A673 (cell line): ENCODE measurements at regions not wholly inside any gene's neighbourhood (a gene's known extent, or its start where the extent isn't known, plus 50 kb on each side); places are given as distances from the start of the nearest gene placed in this dataset.

Experiments
- BruUV-seq: library from RNA; stranded (reverse); fragments of 400-500 nt; replicated peaks from 2 replicates; lab custom pipeline; 2021; lab: Mats Ljungman, UMichigan
- CTCF ChIA-PET: fragments of 300-600 bp; sonication (Branson Sonifier 250); formaldehyde crosslinking; loops from one replicate; lab custom pipeline; 2022; ENCODE audit warnings: antibody characterized with exemption; lab: Charles Lee
- POLR2A ChIA-PET: fragments of 300-600 bp; sonication (Branson Sonifier 250); formaldehyde crosslinking; loops from one replicate; lab custom pipeline; 2022; ENCODE audit warnings: antibody characterized with exemption; ENCODE audit not compliant: low non-redundant PET; lab: Charles Lee
- DNase-seq: peaks from one replicate; pipeline ENCODE4 v3.0.0-alpha.2; 2015; ENCODE audit warnings: low spot score
- H3K27ac ChIP-seq: fragments of 200-600 bp; sonication (generic); 2 replicates; pipeline ENCODE4 v1.5.1; 2016; ENCODE audit warnings: mixed run types, low read depth, mild to moderate bottlenecking, mixed read lengths, antibody characterized with exemption, low read length; ENCODE audit not compliant: poor library complexity, severe bottlenecking
- H3K27me3 ChIP-seq: fragments of 200-600 bp; sonication (generic); replicated peaks from 2 replicates; pipeline ENCODE4 v1.6.1; 2017; ENCODE audit warnings: mixed run types, low read depth, mild to moderate bottlenecking, mixed read lengths, antibody characterized with exemption, low read length; ENCODE audit not compliant: insufficient read depth, poor library complexity
- H3K36me3 ChIP-seq: fragments of 200-600 bp; sonication (generic); 2 replicates; pipeline ENCODE4 v1.6.1; 2016; ENCODE audit warnings: mixed run types, mild to moderate bottlenecking, mixed read lengths, antibody characterized with exemption, low read length; ENCODE audit not compliant: insufficient read depth, poor library complexity, severe bottlenecking
- H3K4me1 ChIP-seq: fragments of 200-600 bp; sonication (generic); 2 replicates; pipeline ENCODE4 v1.6.1; 2017; ENCODE audit warnings: mixed run types, mild to moderate bottlenecking, mixed read lengths, antibody characterized with exemption, low read length; ENCODE audit not compliant: insufficient read depth, poor library complexity, severe bottlenecking
- H3K4me3 ChIP-seq: fragments of 200-600 bp; sonication (generic); 2 replicates; pipeline ENCODE4 v1.5.1; 2016; ENCODE audit warnings: low read depth, mixed run types, mild to moderate bottlenecking, mixed read lengths, low read length; ENCODE audit not compliant: poor library complexity, severe bottlenecking
- H3K9me3 ChIP-seq: fragments of 200-600 bp; sonication (generic); 2 replicates; pipeline ENCODE4 v1.6.1; 2016; ENCODE audit warnings: mixed run types, low read depth, mild to moderate bottlenecking, mixed read lengths, antibody characterized with exemption, low read length; ENCODE audit not compliant: poor library complexity, severe bottlenecking
- EZH2 ChIP-seq: fragments of 200-600 bp; sonication (generic); IDR thresholded peaks from 2 replicates; pipeline ENCODE4 v1.6.1; 2017; ENCODE audit warnings: borderline replicate concordance, low read depth, mild to moderate bottlenecking, mixed read lengths, antibody characterized with exemption, low read length; ENCODE audit not compliant: poor library complexity, severe bottlenecking
- intact Hi-C: fragments of 100-400 bp; cut with micrococcal nuclease; formaldehyde crosslinking; loops from one replicate; pipeline ENCODE4 v1.10.0; 2022; ENCODE audit not compliant: unreplicated experiment
- TF ChIP-seq, protein P1 (sequence below): fragments of 300-800, 200-600 bp; sonication (generic); conservative IDR thresholded peaks from 2 replicates; pipeline ENCODE4 v1.5.1; 2017; ENCODE audit warnings: low read depth, mild to moderate bottlenecking, antibody characterized with exemption, low read length, moderate library complexity, mixed read lengths

DNA sequence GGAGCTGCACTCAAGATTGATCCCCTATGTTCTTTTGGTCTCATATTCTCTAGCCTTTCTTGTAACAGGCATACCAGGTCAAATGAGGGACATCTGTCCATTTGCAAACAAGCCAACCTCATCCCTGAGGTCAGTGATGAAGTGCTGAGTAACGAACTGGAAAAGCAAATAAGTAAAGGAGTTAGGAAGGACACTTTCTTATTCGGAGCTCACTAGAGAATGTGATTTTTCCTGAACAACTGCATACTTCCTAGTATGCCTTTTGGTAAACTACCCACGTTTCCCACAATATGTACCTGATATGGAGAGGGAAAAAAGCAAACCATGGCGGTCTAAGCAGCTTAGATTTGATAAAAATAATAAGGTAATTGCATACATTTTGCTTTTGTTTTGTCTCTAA lies 91.0 kb upstream of the MYCBP2 start:
- H3K27me3 ChIP-seq: no peaks in the 10 kb centered on the region
- no peak for DNase-seq
- BruUV-seq: no TSS peak
- TF ChIP-seq, protein P1, sequence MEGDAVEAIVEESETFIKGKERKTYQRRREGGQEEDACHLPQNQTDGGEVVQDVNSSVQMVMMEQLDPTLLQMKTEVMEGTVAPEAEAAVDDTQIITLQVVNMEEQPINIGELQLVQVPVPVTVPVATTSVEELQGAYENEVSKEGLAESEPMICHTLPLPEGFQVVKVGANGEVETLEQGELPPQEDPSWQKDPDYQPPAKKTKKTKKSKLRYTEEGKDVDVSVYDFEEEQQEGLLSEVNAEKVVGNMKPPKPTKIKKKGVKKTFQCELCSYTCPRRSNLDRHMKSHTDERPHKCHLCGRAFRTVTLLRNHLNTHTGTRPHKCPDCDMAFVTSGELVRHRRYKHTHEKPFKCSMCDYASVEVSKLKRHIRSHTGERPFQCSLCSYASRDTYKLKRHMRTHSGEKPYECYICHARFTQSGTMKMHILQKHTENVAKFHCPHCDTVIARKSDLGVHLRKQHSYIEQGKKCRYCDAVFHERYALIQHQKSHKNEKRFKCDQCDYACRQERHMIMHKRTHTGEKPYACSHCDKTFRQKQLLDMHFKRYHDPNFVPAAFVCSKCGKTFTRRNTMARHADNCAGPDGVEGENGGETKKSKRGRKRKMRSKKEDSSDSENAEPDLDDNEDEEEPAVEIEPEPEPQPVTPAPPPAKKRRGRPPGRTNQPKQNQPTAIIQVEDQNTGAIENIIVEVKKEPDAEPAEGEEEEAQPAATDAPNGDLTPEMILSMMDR: no peak
- TF ChIP-seq EZH2: no peak
- no peak overlapping the region for H3K27ac ChIP-seq
- intact Hi-C loops: no loop called here
- ChIA-PET POLR2A (no interaction called here), CTCF (no interaction called here)
- H3K4me1 ChIP-seq: no peaks in the 10 kb centered on the region
- H3K9me3 ChIP-seq: no peaks in the 10 kb centered on the region
- H3K36me3 ChIP-seq: no peaks in the 10 kb centered on the region
- no peak overlapping the region for H3K4me3 ChIP-seq

DNA sequence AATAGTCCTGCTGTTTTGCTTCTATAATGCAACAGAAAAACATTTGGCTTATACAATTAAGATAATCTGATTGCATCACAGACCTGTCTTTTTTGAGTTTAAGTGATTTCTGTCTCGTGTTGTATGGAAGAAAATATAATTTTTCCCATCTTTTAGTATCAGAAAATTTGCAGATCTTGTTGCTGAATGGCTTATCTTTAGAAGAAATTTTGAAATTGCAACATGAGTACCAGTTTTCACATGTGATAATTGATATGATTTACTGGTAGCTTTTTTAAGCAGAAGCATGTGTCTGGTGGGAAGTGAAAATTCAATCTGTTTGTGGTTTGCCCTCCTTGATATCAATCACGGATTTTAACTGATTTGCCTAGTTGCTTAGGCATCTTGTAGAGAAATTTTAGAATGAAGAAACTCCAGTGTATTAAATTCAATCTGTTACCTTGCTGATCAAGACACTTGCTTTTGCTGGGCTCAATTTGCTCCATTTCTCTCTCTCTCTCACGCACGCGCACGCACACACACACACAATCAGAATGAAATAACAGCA lies 89.8 kb upstream of the MYCBP2 start:
- no peak for TF ChIP-seq EZH2
- TF ChIP-seq, protein P1: no peak
- BruUV-seq: no TSS peak
- Histone ChIP-seq H3K9me3 (no peaks in the 10 kb centered on the region), H3K4me1 (no peaks in the 10 kb centered on the region), H3K27ac (no peak overlapping the region), H3K36me3 (no peaks in the 10 kb centered on the region), H3K4me3 (no peak overlapping the region), H3K27me3 (no peaks in the 10 kb centered on the region)
- DNase-seq: no peak
- ChIA-PET CTCF (no interaction called here), POLR2A (no interaction called here)
- intact Hi-C loops: no loop called here

DNA sequence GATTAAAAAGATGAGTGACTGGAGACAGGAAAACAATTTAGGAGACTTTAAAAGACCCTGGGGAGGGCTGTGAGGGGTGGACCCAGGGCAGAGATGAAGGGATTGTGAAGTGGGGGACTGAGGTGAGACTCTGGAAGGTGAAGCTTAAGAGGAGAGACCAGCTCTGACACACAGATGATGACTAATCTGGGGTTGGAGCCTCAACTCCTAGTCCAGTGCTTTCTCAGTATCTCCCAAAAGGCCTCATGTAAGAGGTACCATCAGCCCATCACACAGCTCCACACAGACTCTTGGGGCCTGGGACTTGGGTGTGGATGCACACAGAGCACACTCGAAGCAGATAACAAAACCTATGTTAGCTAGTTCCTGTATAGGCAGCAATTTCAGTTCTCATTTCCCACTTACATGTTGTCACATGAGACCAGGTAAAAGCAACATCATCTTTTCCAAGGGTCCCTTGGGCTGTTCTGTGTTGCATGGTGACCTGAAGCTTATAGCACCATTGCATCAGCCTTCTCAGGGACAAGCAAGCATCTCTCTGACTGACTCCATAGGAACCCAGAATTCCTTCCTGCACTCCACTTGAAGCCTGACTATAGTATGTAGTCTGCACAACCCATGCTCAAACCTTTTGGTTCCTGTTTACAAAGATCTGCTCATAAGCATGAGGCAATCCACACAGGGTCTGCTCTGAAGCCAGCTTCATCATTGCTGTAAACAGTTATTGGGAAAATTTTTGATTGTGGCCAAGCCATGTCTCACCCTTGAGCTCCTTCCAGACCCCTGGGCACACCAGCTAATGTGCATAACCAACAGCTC lies 88.6 kb upstream of the MYCBP2 start:
- no peak for DNase-seq
- CTCF ChIA-PET: no interaction called here

More for the DNA sequence above, 88.6 kb upstream of the MYCBP2 start:
- H3K9me3 ChIP-seq: no peaks in the 10 kb centered on the region
- H3K27me3 ChIP-seq: no peaks in the 10 kb centered on the region
- no peaks in the 10 kb centered on the region for H3K36me3 ChIP-seq
- no peak overlapping the region for H3K4me3 ChIP-seq
- intact Hi-C loops: no loop called here
- POLR2A ChIA-PET: no interaction called here
- BruUV-seq: no TSS peak
- no peak overlapping the region for H3K27ac ChIP-seq
- TF ChIP-seq EZH2: no peak
- TF ChIP-seq, protein P1: no peak
- H3K4me1 ChIP-seq: no peaks in the 10 kb centered on the region
